Right cardiac atrium (tissue), 5 donors: ENCODE measurements at regions not wholly inside any gene's neighbourhood (a gene's known extent, or its start where the extent isn't known, plus 50 kb on each side); places are given as distances from the start of the nearest gene placed in this dataset.
"Not testable (repeated sequence)": the region's sequence is repeated elsewhere in the genome, so short reads cannot be mapped to it uniquely, and the experiment has no call there.

Experiments
- ATAC-seq, 2 donors: fragments of 200-7000 bp; cut with Tn5 transposase; one replicate each; pipeline versions ENCODE4 v1.8.0 to v1.9.1; 2020; ENCODE audit warnings: moderate library complexity in 2 of 2, mild to moderate bottlenecking in 1 of 2
- DNase-seq, 3 donors: peaks; one replicate each; pipeline ENCODE4 v3.0.0-alpha.2; 2020
- H3K27ac ChIP-seq: one replicate; pipeline ENCODE4 v1.5.1; 2013; ENCODE audit warnings: mild to moderate bottlenecking, low read length, control low read depth, moderate library complexity
- H3K27me3 ChIP-seq: one replicate; pipeline ENCODE4 v1.6.1; 2013; ENCODE audit not compliant: control insufficient read depth, insufficient read depth
- H3K4me1 ChIP-seq: one replicate; pipeline ENCODE4 v1.6.1; 2013; ENCODE audit warnings: low read length; ENCODE audit not compliant: control insufficient read depth, insufficient read depth
- H3K4me3 ChIP-seq: one replicate; pipeline ENCODE4 v1.5.1; 2013; ENCODE audit warnings: low read length, control low read depth
- H3K9me3 ChIP-seq: one replicate; pipeline ENCODE4 v1.6.1; 2013; ENCODE audit warnings: low read length; ENCODE audit not compliant: control insufficient read depth
- WGBS: extraction: QIAGEN DNeasy Blood & Tissue Kit; methylation state at CpG from one replicate; pipeline ENCODE4 v1.1.7; 2013; 5-methylcytosine and 5-hydroxymethylcytosine counted together
- intact Hi-C, 4 donors: fragments of 100-400 bp; cut with DNase I; formaldehyde crosslinking; loops; one replicate each; pipeline versions ENCODE4 v1.11.0 to v1.14.0; 2022 to 2023
- donor health status: healthy with polysubstance abuse.
- donor health status: DM: no; HTN: yes; CAD: no.
- donor health status: DM: no; HTN: no; CAD: no.
- donor health status: DM: no; HTN: yes; CAD: no; lungs with severe emphysema.
- donor health status: DM: yes; HTN: yes; CAD: no.

DNA sequence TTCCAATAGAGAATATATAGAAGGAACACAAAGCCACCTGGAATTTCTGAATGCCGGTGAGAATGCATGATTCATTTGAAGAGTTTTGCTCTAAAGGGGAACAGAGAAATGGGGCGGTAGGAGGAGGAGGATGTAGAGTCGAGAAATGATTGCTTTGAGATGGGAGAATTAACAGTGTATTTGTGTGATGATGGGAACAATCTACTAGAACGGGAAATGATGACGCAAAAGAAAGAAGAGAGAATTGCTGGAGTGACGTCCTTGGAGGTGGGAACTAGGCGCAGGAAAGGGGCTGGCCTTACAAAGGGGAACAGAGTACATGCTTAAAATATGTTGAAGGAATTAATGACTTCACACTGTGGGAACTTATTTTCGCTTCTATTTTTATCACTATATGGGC lies 188.1 kb downstream of the SDHAF3 start:
- no peak for DNase-seq
- intact Hi-C loops = no loop called here
- 78% methylated on average over 8 of the region's 8 CpGs for WGBS
- H3K4me3 ChIP-seq = no peak overlapping the region
- no peaks in the 10 kb centered on the region for H3K4me1 ChIP-seq
- ATAC-seq = no peak
- no peak overlapping the region for H3K27ac ChIP-seq
- H3K9me3 ChIP-seq = no peaks in the 10 kb centered on the region
- H3K27me3 ChIP-seq = no peaks in the 10 kb centered on the region

GRCh38 chr7:97307521-97308108 lies 190.1 kb downstream of the SDHAF3 start:
- H3K27me3 ChIP-seq = no peaks in the 10 kb centered on the region
- DNase-seq (no peak), ATAC-seq (no peak)
- no peaks in the 10 kb centered on the region for H3K4me1 ChIP-seq
- intact Hi-C loops = no loop called here
- no peak overlapping the region for H3K27ac ChIP-seq
- no peaks in the 10 kb centered on the region for H3K9me3 ChIP-seq
- H3K4me3 ChIP-seq = no peak overlapping the region
- WGBS = 69% methylated on average over 3 of the region's 3 CpGs

- no peaks in the 10 kb centered on the region for H3K9me3 ChIP-seq
- 51% methylated on average over 4 of the region's 4 CpGs for WGBS
- no peak for DNase-seq
- no peak overlapping the region for H3K27ac ChIP-seq
- intact Hi-C loops = no loop called here
- no peak overlapping the region for H3K4me3 ChIP-seq
- no peak for ATAC-seq
- H3K27me3 ChIP-seq = no peaks in the 10 kb centered on the region
- no peaks in the 10 kb centered on the region for H3K4me1 ChIP-seq
These were observed 196.4 kb downstream of the SDHAF3 start for GRCh38 chr7:97313900-97314299.

- H3K4me1 ChIP-seq = no peaks in the 10 kb centered on the region
- intact Hi-C loops = no loop called here
- WGBS = 46% methylated on average over 1 of the region's 1 CpG
- H3K27ac ChIP-seq = no peak overlapping the region
- ATAC-seq = no peak
- H3K27me3 ChIP-seq = no peaks in the 10 kb centered on the region
- no peaks in the 10 kb centered on the region for H3K9me3 ChIP-seq
- H3K4me3 ChIP-seq = no peak overlapping the region
- DNase-seq = no peak
These were observed 200.1 kb downstream of the SDHAF3 start for GRCh38 chr7:97317575-97317974.

DNA sequence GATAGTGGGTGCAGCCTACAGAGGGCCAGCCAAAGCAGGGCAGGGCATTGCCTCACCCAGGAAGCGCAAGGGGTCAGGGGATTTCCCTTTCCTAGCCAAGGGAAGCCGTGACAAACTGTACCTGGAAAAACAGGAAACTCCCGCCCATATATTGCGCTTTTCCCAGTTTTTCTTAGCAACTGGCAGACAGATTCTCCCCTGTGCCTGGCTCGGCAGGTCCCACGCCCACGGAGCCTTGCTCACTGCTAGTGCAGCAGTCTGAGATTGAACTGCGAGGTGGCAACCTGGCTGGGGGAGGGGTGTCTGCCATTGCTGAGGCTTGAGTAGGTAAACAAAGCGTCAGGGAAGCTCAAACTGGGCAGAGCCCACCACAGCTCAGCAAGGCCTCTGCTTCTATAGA lies 212.4 kb downstream of the SDHAF3 start:
- H3K9me3 ChIP-seq, H3K4me1 ChIP-seq, H3K27me3 ChIP-seq, ATAC-seq, DNase-seq, H3K27ac ChIP-seq, intact Hi-C loops, H3K4me3 ChIP-seq: not testable (repeated sequence)
- 68% methylated on average over 9 of the region's 9 CpGs for WGBS

DNA sequence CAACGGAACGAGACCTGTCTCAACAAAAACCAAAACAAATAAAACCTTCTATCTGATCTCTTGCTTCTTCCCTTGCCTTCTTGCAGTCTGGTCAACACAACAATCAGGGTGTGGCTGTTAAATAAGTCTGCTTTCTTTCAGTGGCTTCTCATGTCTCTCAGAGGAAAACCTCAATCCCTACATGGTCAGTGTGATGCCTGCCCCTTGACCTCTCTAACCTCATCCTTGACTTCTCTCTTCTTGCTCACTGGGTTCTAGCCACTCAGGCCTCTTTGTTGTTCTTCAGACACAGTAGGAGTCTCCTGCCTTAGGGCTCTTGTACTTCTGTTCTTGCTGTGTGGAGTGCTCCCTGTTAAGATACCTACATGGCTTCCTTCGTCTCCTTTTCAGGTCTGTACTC lies 220.4 kb downstream of the SDHAF3 start:
- Histone ChIP-seq H3K9me3 (no peaks in the 10 kb centered on the region), H3K4me1 (no peaks in the 10 kb centered on the region), H3K27me3 (no peaks in the 10 kb centered on the region), H3K27ac (no peak overlapping the region), H3K4me3 (no peak overlapping the region)
- ATAC-seq (no peak), DNase-seq (no peak)
- intact Hi-C loops = no loop called here
- WGBS = 72% methylated on average over 3 of the region's 3 CpGs

GRCh38 chr7:97342512-97342911 lies 225.0 kb downstream of the SDHAF3 start:
- DNase-seq (no peak), ATAC-seq (no peak)
- Histone ChIP-seq H3K9me3 (no peaks in the 10 kb centered on the region), H3K4me1 (no peaks in the 10 kb centered on the region), H3K4me3 (no peak overlapping the region), H3K27me3 (no peaks in the 10 kb centered on the region), H3K27ac (no peak overlapping the region)
- 41% methylated on average over 3 of the region's 3 CpGs for WGBS
- intact Hi-C loops = no loop called here

- no peak for ATAC-seq
- WGBS = 52% methylated on average over 2 of the region's 2 CpGs
These were observed 228.9 kb downstream of the SDHAF3 start for GRCh38 chr7:97346349-97346748.

GRCh38 chr7:97351488-97351887 lies 234.0 kb downstream of the SDHAF3 start:
- Histone ChIP-seq H3K4me1 (no peaks in the 10 kb centered on the region), H3K27me3 (no peaks in the 10 kb centered on the region), H3K9me3 (no peaks in the 10 kb centered on the region), H3K27ac (no peak overlapping the region), H3K4me3 (no peak overlapping the region)
- DNase-seq = no peak
- WGBS = 88% methylated on average over 1 of the region's 1 CpG
- intact Hi-C loops = no loop called here
- ATAC-seq = no peak

More at GRCh38 chr7:97346349-97346748, 228.9 kb downstream of the SDHAF3 start:
- H3K27me3 ChIP-seq = no peaks in the 10 kb centered on the region
- no peak overlapping the region for H3K27ac ChIP-seq
- no peaks in the 10 kb centered on the region for H3K9me3 ChIP-seq
- H3K4me3 ChIP-seq = no peak overlapping the region
- DNase-seq = no peak
- no peaks in the 10 kb centered on the region for H3K4me1 ChIP-seq
- intact Hi-C loops = no loop called here

DNA sequence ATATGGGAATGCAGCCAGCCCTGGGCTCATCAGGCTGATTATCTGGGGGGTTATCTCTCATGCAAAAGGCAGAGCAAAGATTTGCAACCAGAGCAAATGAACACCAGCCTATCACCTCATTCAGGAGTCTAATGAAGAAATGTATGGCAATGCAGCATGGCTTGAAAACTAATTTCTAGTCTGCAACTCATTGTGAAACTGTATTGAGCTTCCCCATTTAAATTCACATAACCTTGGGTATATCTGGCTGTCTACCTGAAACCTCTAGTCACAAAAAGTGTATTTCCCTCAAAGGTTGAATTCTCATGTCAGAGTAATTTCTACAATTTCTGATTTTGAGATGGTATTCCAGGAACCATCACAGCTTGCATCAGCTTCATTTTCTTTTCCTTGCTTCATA lies 240.0 kb downstream of the SDHAF3 start:
- ATAC-seq (no peak), DNase-seq (no peak)
- no peak overlapping the region for H3K4me3 ChIP-seq
- H3K27ac ChIP-seq = no peak overlapping the region
- H3K4me1 ChIP-seq = no peaks in the 10 kb centered on the region
- intact Hi-C loops = no loop called here
- no peaks in the 10 kb centered on the region for H3K9me3 ChIP-seq
- no peaks in the 10 kb centered on the region for H3K27me3 ChIP-seq

- WGBS = 73% methylated on average over 3 of the region's 3 CpGs
- intact Hi-C loops = no loop called here
- no peak for ATAC-seq
These were observed 255.4 kb downstream of the SDHAF3 start for GRCh38 chr7:97372882-97373281.

GRCh38 chr7:97373736-97374135 lies 256.2 kb downstream of the SDHAF3 start:
- Histone ChIP-seq H3K4me1 (no peaks in the 10 kb centered on the region), H3K27ac (no peak overlapping the region), H3K27me3 (no peaks in the 10 kb centered on the region), H3K9me3 (no peaks in the 10 kb centered on the region), H3K4me3 (no peak overlapping the region)
- 81% methylated on average over 6 of the region's 6 CpGs for WGBS
- intact Hi-C loops = no loop called here
- DNase-seq (no peak), ATAC-seq (no peak)

More at GRCh38 chr7:97372882-97373281, 255.4 kb downstream of the SDHAF3 start:
- H3K27me3 ChIP-seq = no peaks in the 10 kb centered on the region
- H3K9me3 ChIP-seq = no peaks in the 10 kb centered on the region
- no peak overlapping the region for H3K4me3 ChIP-seq
- no peak overlapping the region for H3K27ac ChIP-seq
- no peak for DNase-seq
- no peaks in the 10 kb centered on the region for H3K4me1 ChIP-seq
